ENCODE measurements at regions not wholly inside any gene's neighbourhood (a gene's known extent, or its start where the extent isn't known, plus 50 kb on each side); places are given as distances from the start of the nearest gene placed in this dataset.

DNA sequence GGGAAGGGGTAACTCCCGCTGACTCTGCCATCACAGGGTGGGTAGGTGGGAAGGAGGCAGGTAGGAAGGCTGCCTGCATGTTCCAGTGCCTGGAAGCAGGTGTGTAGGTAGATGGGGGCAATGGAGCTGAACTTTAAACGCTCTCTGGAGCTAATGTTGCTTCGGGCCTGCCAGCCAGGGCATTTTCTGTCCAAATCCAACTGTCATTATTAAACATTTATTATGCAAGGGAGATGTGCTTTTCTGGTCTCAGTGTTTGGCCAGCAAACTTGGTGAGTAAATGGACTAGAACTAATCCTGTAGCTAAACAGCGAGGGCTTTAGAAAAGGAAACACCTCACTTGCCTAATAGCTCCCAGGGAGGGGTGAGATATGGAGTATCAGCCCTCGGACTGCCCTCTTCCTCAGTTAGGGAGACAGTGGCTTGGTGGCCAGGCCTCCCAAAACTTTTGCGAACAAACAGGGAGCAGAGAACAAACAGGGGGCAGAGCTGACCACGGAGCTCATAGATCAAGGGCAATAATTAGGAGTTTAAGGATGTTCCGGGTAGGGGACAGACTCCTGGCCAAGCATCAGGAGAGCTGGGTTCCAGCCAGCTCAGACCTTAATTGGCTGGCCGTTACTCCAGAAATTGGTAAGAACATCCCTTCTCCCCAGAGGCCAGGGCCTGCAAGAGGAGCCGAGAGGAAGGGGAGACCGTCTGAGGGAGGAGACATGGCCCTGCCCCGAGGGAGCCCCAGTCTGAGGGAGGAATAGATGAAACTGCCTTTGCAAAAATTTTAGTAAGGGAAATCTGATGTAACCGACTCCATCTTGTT is 131.1 kb downstream of the VEGFA start:
- no peak overlapping the region for H3K4me3 Mint-ChIP-seq
- TF ChIP-seq, protein P1, sequence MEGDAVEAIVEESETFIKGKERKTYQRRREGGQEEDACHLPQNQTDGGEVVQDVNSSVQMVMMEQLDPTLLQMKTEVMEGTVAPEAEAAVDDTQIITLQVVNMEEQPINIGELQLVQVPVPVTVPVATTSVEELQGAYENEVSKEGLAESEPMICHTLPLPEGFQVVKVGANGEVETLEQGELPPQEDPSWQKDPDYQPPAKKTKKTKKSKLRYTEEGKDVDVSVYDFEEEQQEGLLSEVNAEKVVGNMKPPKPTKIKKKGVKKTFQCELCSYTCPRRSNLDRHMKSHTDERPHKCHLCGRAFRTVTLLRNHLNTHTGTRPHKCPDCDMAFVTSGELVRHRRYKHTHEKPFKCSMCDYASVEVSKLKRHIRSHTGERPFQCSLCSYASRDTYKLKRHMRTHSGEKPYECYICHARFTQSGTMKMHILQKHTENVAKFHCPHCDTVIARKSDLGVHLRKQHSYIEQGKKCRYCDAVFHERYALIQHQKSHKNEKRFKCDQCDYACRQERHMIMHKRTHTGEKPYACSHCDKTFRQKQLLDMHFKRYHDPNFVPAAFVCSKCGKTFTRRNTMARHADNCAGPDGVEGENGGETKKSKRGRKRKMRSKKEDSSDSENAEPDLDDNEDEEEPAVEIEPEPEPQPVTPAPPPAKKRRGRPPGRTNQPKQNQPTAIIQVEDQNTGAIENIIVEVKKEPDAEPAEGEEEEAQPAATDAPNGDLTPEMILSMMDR (IDR thresholded peaks at IDR 0.05), result no peak
- no peak for TF ChIP-seq EZH2 (IDR thresholded peaks at IDR 0.05; ENCODE audit: borderline replicate concordance, insufficient read depth, low read depth, low read length, poor library complexity, severe bottlenecking)
- no peak overlapping the region for H3K27ac Mint-ChIP-seq
- H3K9me3 Mint-ChIP-seq (ENCODE audit: insufficient read depth), result no peaks in the 10 kb centered on the region
- no peak overlapping the region for H3K9ac ChIP-seq (ENCODE audit: low read length)
- ChIA-PET POLR2A (interaction anchor here (0.6 kb wide), 1 partner anchor 292 kb away, joined by 3 read pairs; no protein-coding TSS in a partner anchor), CTCF (no interaction called here)
- no peaks in the 10 kb centered on the region for H3K79me2 ChIP-seq (ENCODE audit: control insufficient read depth, insufficient read depth, low read length)
- no peaks in the 10 kb centered on the region for H3K36me3 ChIP-seq (replicated peaks in 1 of 2; ENCODE audit: control extremely low read depth in 1 of 2, control insufficient read depth in 1 of 2, extremely low read depth in 1 of 2, insufficient read depth in 2 of 2, low read length in 1 of 2)
- 96% methylated on average over 5 of the region's 13 CpGs for WGBS (ENCODE audit: insufficient coverage)
- no peak overlapping the region for H2AFZ ChIP-seq (ENCODE audit: insufficient read depth, low read depth, low read length, poor library complexity, severe bottlenecking)
- H3K27me3 ChIP-seq (replicated peaks in 1 of 4; ENCODE audit: control extremely low read depth in 1 of 4, control insufficient read depth in 3 of 4, insufficient read depth in 4 of 4, low read length in 3 of 4), result peaks cover 0 to 4% (median 0%) of the 10 kb centered on the region in 4 experiments
- H3K4me1 ChIP-seq (ENCODE audit: control insufficient read depth in 2 of 2, insufficient read depth in 2 of 2, low read length in 2 of 2), result no peaks in the 10 kb centered on the region
- DNase-seq (no peak), ATAC-seq (ENCODE audit: low read depth) (no peak)
- H3K9me3 ChIP-seq (ENCODE audit: control extremely low read depth in 1 of 3, control insufficient read depth in 2 of 3, insufficient read depth in 1 of 3, low read length in 2 of 3), result no peaks in the 10 kb centered on the region
- peaks cover 11% of the 10 kb centered on the region for H3K27me3 Mint-ChIP-seq
- H3K27ac ChIP-seq (ENCODE audit: low read length in 2 of 2), result no peak overlapping the region
- H3K4me2 ChIP-seq (replicated peaks; ENCODE audit: low read depth, low read length, poor library complexity, severe bottlenecking), result no peak overlapping the region
- H3K4me1 Mint-ChIP-seq, result no peaks in the 10 kb centered on the region
- intact Hi-C loops (cut with micrococcal nuclease), result no loop called here
- H3K4me3 ChIP-seq (ENCODE audit: control extremely low read depth in 1 of 5, extremely low read depth in 1 of 5, insufficient read depth in 1 of 5, low read depth in 2 of 5, low read length in 4 of 5), result no peak overlapping the region
- H4K20me1 ChIP-seq (ENCODE audit: control insufficient read depth, insufficient read depth, low read length, poor library complexity, severe bottlenecking), result no peaks in the 10 kb centered on the region

- H3K4me3 ChIP-seq (ENCODE audit: control extremely low read depth in 1 of 5, extremely low read depth in 1 of 5, insufficient read depth in 1 of 5, low read depth in 2 of 5, low read length in 4 of 5), result no peak overlapping the region
- Mint-ChIP-seq H3K4me1 (no peaks in the 10 kb centered on the region), H3K27ac (no peak overlapping the region), H3K9me3 (ENCODE audit: insufficient read depth) (no peaks in the 10 kb centered on the region), H3K4me3 (no peak overlapping the region), H3K27me3 (peaks cover 6% of the 10 kb centered on the region)
- H4K20me1 ChIP-seq (ENCODE audit: control insufficient read depth, insufficient read depth, low read length, poor library complexity, severe bottlenecking), result no peaks in the 10 kb centered on the region
- ATAC-seq (ENCODE audit: low read depth) (no peak), DNase-seq (no peak)
- POLR2A ChIA-PET, result interaction anchor here (0.6 kb wide), 1 partner anchor 292 kb away, joined by 3 read pairs; no protein-coding TSS in a partner anchor
- H3K27me3 ChIP-seq (replicated peaks in 1 of 4; ENCODE audit: control extremely low read depth in 1 of 4, control insufficient read depth in 3 of 4, insufficient read depth in 4 of 4, low read length in 3 of 4), result peaks cover 0 to 3% (median 0%) of the 10 kb centered on the region in 4 experiments
- no peak overlapping the region for H3K4me2 ChIP-seq (replicated peaks; ENCODE audit: low read depth, low read length, poor library complexity, severe bottlenecking)
- intact Hi-C loops (cut with micrococcal nuclease), result no loop called here
- CTCF ChIA-PET, result no interaction called here
- H3K9me3 ChIP-seq (ENCODE audit: control extremely low read depth in 1 of 3, control insufficient read depth in 2 of 3, insufficient read depth in 1 of 3, low read length in 2 of 3), result peaks cover 0 to under 1% (median 0%) of the 10 kb centered on the region in 3 donors
- H3K36me3 ChIP-seq (replicated peaks in 1 of 2; ENCODE audit: control extremely low read depth in 1 of 2, control insufficient read depth in 1 of 2, extremely low read depth in 1 of 2, insufficient read depth in 2 of 2, low read length in 1 of 2), result no peaks in the 10 kb centered on the region
- no peaks in the 10 kb centered on the region for H3K4me1 ChIP-seq (ENCODE audit: control insufficient read depth in 2 of 2, insufficient read depth in 2 of 2, low read length in 2 of 2)
- H3K79me2 ChIP-seq (ENCODE audit: control insufficient read depth, insufficient read depth, low read length), result no peaks in the 10 kb centered on the region
- H3K27ac ChIP-seq (ENCODE audit: low read length in 2 of 2), result no peak overlapping the region
- no peak overlapping the region for H3K9ac ChIP-seq (ENCODE audit: low read length)
- TF ChIP-seq, protein P1 (IDR thresholded peaks at IDR 0.05), result no peak
- TF ChIP-seq EZH2 (IDR thresholded peaks at IDR 0.05; ENCODE audit: borderline replicate concordance, insufficient read depth, low read depth, low read length, poor library complexity, severe bottlenecking), result no peak
- 79% methylated on average over 2 of the region's 3 CpGs for WGBS (ENCODE audit: insufficient coverage)
- no peak overlapping the region for H2AFZ ChIP-seq (ENCODE audit: insufficient read depth, low read depth, low read length, poor library complexity, severe bottlenecking)
Observed at GRCh38 chr6:43900560-43900915, 130.5 kb downstream of the VEGFA start.

Measured in B cell (primary cell).